GM12872 (cell line): ENCODE measurements at regions not wholly inside any gene's neighbourhood (a gene's known extent, or its start where the extent isn't known, plus 50 kb on each side); places are given as distances from the start of the nearest gene placed in this dataset.

Source experiments
- CTCF ChIP-seq: IDR thresholded peaks from 3 replicates; pipeline ENCODE4 v1.5.1; 2011; ENCODE audit warnings: low read depth, mild to moderate bottlenecking, low read length, moderate library complexity; ENCODE audit not compliant: insufficient read depth

DNA sequence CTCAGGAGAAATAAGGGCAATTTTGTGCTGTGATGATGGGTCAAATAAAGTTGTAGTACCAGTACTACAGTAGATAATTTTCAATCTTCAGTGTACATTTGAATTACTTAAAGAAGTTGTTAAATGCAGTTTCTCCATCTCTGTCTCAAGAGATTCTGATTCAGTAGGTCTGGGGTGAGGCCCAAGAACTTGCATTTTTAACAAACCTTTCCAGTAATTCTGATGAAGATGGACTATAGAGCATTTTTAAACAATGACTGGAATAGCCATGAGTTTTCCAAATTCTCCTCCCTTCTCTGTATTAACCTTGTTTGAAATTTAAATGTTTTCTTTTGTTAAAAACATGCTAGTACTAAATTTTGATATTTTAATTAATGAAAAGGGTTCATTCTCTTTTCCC is 127.0 kb upstream of the CD96 start:
- TF ChIP-seq CTCF: no peak

GRCh38 chr3:111418391-111418790 is 123.6 kb upstream of the CD96 start:
- no peak for TF ChIP-seq CTCF

GRCh38 chr3:111428301-111428700 is 113.7 kb upstream of the CD96 start:
- no peak for TF ChIP-seq CTCF

DNA sequence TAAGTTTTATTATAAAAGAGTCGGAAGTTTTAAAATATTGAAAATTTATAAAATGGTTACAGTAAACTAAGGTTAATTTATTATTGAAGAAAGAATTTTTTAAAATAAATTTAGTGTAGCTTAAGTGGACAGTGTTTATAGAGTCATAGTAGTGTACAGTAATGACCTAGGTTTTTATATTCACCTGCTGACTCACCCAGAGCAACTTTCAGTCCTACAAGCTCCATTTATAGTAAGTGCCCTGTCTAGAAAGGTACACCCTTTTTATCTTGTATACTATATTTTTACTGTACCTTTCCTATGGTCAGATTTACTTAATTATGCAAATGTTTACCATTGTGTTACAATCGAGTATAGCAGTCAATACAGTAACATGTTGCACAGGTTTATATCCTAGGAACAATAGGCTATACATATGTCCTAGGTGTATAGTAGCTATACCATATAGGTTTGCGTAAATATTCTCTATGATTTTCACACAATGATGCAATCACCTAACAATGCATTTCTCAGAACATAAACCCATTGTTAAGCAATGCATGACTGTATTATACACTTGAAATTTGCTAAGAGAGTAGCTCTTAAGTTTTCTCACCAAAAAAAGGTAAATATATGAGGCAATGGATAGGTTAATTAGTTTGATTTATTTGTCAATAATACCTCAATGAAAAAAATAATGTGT is 106.9 kb upstream of the CD96 start:
- no peak for TF ChIP-seq CTCF

DNA sequence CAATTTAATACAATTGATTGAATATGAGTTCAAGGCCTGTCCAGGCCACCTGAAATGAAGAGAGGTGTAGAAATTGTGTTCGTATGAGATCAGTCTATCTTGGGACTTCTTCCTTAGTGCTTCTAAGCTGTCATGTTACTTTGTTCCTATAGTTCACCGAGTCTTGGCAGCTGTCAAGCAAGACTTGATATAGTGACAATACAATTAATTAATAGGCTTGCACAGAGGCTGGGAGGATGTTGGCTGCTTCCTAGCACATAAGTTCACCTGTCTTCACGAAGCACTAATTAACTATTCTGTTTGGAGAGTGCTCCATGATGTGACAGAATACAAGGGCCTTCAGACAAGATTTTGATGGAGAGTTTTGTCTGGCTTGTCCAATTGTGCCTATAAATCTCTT is 103.7 kb upstream of the CD96 start:
- no peak for TF ChIP-seq CTCF

- TF ChIP-seq CTCF: no peak
Measured at GRCh38 chr3:111454551-111454950, 87.4 kb upstream of the CD96 start.

GRCh38 chr3:111465081-111465670 is 76.8 kb upstream of the CD96 start:
- no peak for TF ChIP-seq CTCF

GRCh38 chr3:111470032-111470431 is 72.0 kb upstream of the CD96 start:
- no peak for TF ChIP-seq CTCF
